Esophagus muscularis mucosa (tissue), 4 donors: ENCODE measurements at regions not wholly inside any gene's neighbourhood (a gene's known extent, or its start where the extent isn't known, plus 50 kb on each side); places are given as distances from the start of the nearest gene placed in this dataset.
A peak's percentile ranks its signal among the peaks of the same experiment; 100 is the strongest.

ENCODE experiments used
- DNase-seq: peaks from one replicate; pipeline ENCODE4 v3.0.0-alpha.2; 2017; ENCODE audit errors: extremely low spot score
- H3K27ac ChIP-seq, 4 donors: fragments of 200-600 bp; sonication (generic); replicated peaks in 1 of 4; 1 replicate in 3 of 4; 2 replicates in 1 of 4; pipeline ENCODE4 v1.5.1; 2016 to 2019; ENCODE audit warnings: mild to moderate bottlenecking in 1 of 4
- H3K27me3 ChIP-seq, 4 donors: fragments of 200-600 bp; sonication (generic); one replicate each; pipeline versions ENCODE4 v1.5.1 to v1.6.0; 2016 to 2019
- H3K36me3 ChIP-seq, 4 donors: fragments of 200-600 bp; sonication (generic); one replicate each; pipeline ENCODE4 v1.5.1; 2016 to 2019
- H3K4me1 ChIP-seq, 4 donors: fragments of 200-600 bp; sonication (generic); one replicate each; pipeline ENCODE4 v1.5.1; 2016 to 2019
- H3K4me3 ChIP-seq, 4 donors: fragments of 200-600 bp; sonication (generic); 1 replicate in 2 of 4; 2 replicates in 2 of 4; pipeline ENCODE4 v1.5.1; 2016 to 2019; ENCODE audit warnings: mild to moderate bottlenecking in 4 of 4, moderate library complexity in 1 of 4
- H3K9me3 ChIP-seq, 4 donors: fragments of 200-600 bp; sonication (generic); 1 replicate in 3 of 4; 2 replicates in 1 of 4; pipeline ENCODE4 v1.5.1; 2016 to 2019
- EP300 ChIP-seq: sonication (generic); formaldehyde crosslinking; IDR thresholded peaks from one replicate; pipeline ENCODE4 v1.6.1; 2017; ENCODE audit warnings: antibody characterized with exemption
- POLR2A ChIP-seq: fragments of 450-650 bp; IDR thresholded peaks from one replicate; pipeline ENCODE4 v1.6.1; 2017; ENCODE audit warnings: antibody characterized with exemption, moderate library complexity, mild to moderate bottlenecking, low read depth
- POLR2AphosphoS5 ChIP-seq, 2 donors: sonication (generic); formaldehyde crosslinking; IDR thresholded peaks; one replicate each; pipeline ENCODE4 v1.6.1; 2017; ENCODE audit warnings: antibody characterized with exemption in 2 of 2
- WGBS: methylation state at CpG from one replicate; pipeline ENCODE4 v1.1.5; 2018; 5-methylcytosine and 5-hydroxymethylcytosine counted together
- intact Hi-C: fragments of 100-400 bp; cut with DNase I; formaldehyde crosslinking; loops from one replicate; pipeline ENCODE4 v1.15.1; 2023
- TF ChIP-seq, protein P1 (sequence below), 3 experiments: fragments of 200-600 bp in 2 of 3; fragments of 450-650 bp in 1 of 3; sonication (generic) in 2 of 3; IDR thresholded peaks; one replicate each; pipeline ENCODE4 v1.5.1; 2017 to 2019; ENCODE audit warnings: antibody characterized with exemption in 3 of 3, mild to moderate bottlenecking in 2 of 3, moderate library complexity in 1 of 3

DNA sequence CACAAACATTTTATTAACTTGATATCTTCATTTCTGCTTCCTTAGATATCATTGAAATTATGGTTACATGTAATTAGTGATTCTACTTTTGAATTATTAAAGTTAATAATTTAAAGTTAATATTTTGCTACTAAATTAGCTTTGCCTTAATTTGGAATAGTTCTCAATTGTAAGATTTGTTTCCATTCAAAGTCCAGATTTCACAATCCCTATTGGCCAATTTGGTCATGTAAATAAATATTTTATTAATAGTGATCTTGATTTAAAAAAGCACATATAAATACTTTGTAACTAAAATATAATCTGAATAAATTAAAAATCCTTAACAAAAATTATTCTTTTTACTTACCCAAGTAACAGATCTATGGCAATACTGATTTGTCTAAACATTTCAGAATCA lies 1558.6 kb downstream of the NCAM2 start:
- no peak overlapping the region for H3K4me3 ChIP-seq
- no peak for DNase-seq
- intact Hi-C loops = no loop called here
- H3K9me3 ChIP-seq = no peaks in the 10 kb centered on the region
- H3K27me3 ChIP-seq = no peaks in the 10 kb centered on the region
- TF ChIP-seq, protein P1, sequence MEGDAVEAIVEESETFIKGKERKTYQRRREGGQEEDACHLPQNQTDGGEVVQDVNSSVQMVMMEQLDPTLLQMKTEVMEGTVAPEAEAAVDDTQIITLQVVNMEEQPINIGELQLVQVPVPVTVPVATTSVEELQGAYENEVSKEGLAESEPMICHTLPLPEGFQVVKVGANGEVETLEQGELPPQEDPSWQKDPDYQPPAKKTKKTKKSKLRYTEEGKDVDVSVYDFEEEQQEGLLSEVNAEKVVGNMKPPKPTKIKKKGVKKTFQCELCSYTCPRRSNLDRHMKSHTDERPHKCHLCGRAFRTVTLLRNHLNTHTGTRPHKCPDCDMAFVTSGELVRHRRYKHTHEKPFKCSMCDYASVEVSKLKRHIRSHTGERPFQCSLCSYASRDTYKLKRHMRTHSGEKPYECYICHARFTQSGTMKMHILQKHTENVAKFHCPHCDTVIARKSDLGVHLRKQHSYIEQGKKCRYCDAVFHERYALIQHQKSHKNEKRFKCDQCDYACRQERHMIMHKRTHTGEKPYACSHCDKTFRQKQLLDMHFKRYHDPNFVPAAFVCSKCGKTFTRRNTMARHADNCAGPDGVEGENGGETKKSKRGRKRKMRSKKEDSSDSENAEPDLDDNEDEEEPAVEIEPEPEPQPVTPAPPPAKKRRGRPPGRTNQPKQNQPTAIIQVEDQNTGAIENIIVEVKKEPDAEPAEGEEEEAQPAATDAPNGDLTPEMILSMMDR (IDR thresholded peaks at IDR 0.05) = no peak
- no peak for TF ChIP-seq EP300
- no peak for TF ChIP-seq POLR2AphosphoS5 (IDR thresholded peaks at IDR 0.05)
- TF ChIP-seq POLR2A = no peak
- no peak overlapping the region for H3K27ac ChIP-seq
- H3K36me3 ChIP-seq = no peaks in the 10 kb centered on the region
- H3K4me1 ChIP-seq = no peaks in the 10 kb centered on the region

DNA sequence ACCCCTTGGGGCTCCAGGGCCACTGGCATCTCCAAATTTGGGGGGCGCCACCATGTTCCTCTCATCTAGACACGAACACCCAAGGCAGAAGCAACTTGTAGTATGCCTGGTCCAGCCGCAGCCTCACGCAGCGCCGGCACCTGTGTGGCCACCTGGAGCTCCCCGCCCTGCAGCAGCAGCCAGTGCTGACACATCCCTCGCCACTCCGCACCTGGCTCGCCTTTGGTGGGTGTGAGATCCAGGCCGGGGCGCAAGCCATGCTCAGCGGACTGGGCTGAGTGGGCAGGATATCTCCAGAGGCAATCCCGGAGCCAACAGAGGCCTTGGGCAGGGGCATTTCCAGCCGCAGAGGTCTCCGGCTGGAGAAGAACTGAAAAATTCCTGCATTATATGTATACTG lies 1563.7 kb downstream of the NCAM2 start:
- Histone ChIP-seq H3K27ac (no peak overlapping the region), H3K9me3 (no peaks in the 10 kb centered on the region), H3K4me3 (no peak overlapping the region), H3K4me1 (no peaks in the 10 kb centered on the region), H3K27me3 (no peaks in the 10 kb centered on the region), H3K36me3 (no peaks in the 10 kb centered on the region)
- WGBS = 95% methylated on average over 13 of the region's 16 CpGs
- intact Hi-C loops = no loop called here
- TF ChIP-seq EP300 = no peak
- TF ChIP-seq POLR2AphosphoS5 (IDR thresholded peaks at IDR 0.05) = no peak
- TF ChIP-seq POLR2A = no peak
- TF ChIP-seq, protein P1 (IDR thresholded peaks at IDR 0.05) = no peak
- DNase-seq = no peak

DNA sequence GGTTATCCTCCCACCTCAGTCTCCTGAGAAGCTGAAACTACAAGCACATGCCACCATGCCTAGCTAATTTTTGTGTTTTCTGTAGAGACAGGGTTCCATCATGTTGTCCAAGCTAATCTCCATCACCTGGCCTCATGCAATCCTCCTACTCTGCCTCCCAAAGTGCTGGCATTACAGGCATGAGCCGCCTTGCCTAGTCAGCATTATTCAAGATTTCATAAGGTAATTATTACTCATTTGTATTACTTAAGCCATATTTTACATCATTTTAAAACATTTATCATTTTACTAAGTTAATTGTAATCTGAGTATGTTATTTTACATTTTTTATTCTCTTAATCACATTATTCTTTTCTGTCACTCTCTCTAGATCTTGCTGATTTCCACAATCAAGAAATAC lies 1575.6 kb downstream of the NCAM2 start:
- WGBS = 82% methylated on average over 1 of the region's 1 CpG
- intact Hi-C loops = no loop called here

DNA sequence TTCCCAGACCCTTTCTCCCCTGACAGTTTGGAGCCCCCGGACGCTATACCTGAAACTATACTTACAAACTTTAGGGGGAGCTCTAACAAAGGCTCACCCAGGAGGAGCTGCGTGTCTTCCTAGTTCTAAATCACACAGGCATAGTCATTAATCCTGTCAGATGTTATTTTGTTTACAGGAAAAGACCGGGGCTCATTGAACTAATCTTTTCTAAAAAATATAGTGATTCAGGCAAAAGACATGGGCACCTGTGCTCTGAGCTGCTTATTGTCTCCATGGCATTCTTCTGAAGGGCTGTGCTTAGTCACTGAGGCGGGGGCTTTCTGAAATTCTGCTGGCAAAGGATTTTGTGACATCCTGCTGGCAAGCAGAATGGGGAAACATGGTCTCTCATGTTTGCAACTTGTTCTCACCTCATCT lies 1577.0 kb downstream of the NCAM2 start:
- H3K27ac ChIP-seq = no peak overlapping the region
- TF ChIP-seq POLR2AphosphoS5 (IDR thresholded peaks at IDR 0.05) = no peak
- TF ChIP-seq, protein P1 (IDR thresholded peaks at IDR 0.05) = peak in 1 of 3 experiments; percentile 20
- intact Hi-C loops = no loop called here
- WGBS = 20% methylated on average over 5 of the region's 5 CpGs
- no peak overlapping the region for H3K4me3 ChIP-seq
- no peaks in the 10 kb centered on the region for H3K36me3 ChIP-seq
- no peaks in the 10 kb centered on the region for H3K9me3 ChIP-seq
- H3K27me3 ChIP-seq = peaks cover 0 to 4% (median 0%) of the 10 kb centered on the region in 4 donors
- peaks cover 0 to 4% (median 2%) of the 10 kb centered on the region in 4 donors for H3K4me1 ChIP-seq
- DNase-seq = no peak

More for the DNA sequence above, 1575.6 kb downstream of the NCAM2 start:
- TF ChIP-seq, protein P1 (IDR thresholded peaks at IDR 0.05) = no peak
- TF ChIP-seq POLR2AphosphoS5 (IDR thresholded peaks at IDR 0.05) = no peak
- no peak for TF ChIP-seq EP300
- no peak for TF ChIP-seq POLR2A
- Histone ChIP-seq H3K27ac (no peak overlapping the region), H3K27me3 (peaks cover 0 to 4% (median 0%) of the 10 kb centered on the region in 4 donors), H3K36me3 (no peaks in the 10 kb centered on the region), H3K4me1 (peaks cover 0 to 4% (median 2%) of the 10 kb centered on the region in 4 donors), H3K9me3 (no peaks in the 10 kb centered on the region), H3K4me3 (no peak overlapping the region)
- DNase-seq = no peak

DNA sequence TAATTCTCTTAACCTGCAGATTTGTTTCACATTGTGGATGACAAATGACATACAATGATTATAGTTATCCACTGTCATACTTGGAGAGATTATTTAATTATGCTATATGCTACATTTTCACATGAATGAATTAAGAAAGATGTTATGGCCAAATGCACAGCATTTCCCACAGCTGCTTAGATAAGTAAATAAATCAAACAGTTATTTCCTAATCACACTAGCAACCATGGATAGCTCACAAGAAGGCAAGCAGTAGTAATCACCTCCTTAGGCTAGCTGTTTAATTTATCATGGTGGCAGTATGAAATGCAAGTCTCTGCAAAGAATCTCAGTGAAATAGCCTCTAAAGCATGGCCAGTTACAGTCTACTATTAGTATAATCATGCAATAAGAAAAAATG lies 1581.5 kb downstream of the NCAM2 start:
- Histone ChIP-seq H3K27ac (no peak overlapping the region), H3K4me1 (peaks cover 0 to 4% (median 2%) of the 10 kb centered on the region in 4 donors), H3K9me3 (no peaks in the 10 kb centered on the region), H3K4me3 (no peak overlapping the region), H3K36me3 (no peaks in the 10 kb centered on the region), H3K27me3 (peaks cover 0 to 4% (median 0%) of the 10 kb centered on the region in 4 donors)
- TF ChIP-seq POLR2AphosphoS5 (IDR thresholded peaks at IDR 0.05) = no peak
- no peak for TF ChIP-seq POLR2A
- TF ChIP-seq, protein P1 (IDR thresholded peaks at IDR 0.05) = no peak
- TF ChIP-seq EP300 = no peak
- intact Hi-C loops = no loop called here
- no peak for DNase-seq
